B cell (primary cell): ENCODE measurements at regions not wholly inside any gene's neighbourhood (a gene's known extent, or its start where the extent isn't known, plus 50 kb on each side); places are given as distances from the start of the nearest gene placed in this dataset.

Experiments used
- ATAC-seq: fragments of 200-7000 bp; cut with Tn5 transposase; one replicate; pipeline ENCODE4 v1.10.0; 2021; ENCODE audit warnings: low read depth, mild to moderate bottlenecking, moderate number of reproducible peaks, moderate library complexity
- CTCF ChIA-PET: fragments of 350-600 bp; sonication (Branson Sonifier 250); formaldehyde crosslinking; loops from one replicate; lab custom pipeline; 2021; ENCODE audit warnings: antibody characterized with exemption, inconsistent platforms; lab: Charles Lee
- POLR2A ChIA-PET: fragments of 350-600 bp; sonication (Branson Sonifier 250); formaldehyde crosslinking; loops from one replicate; lab custom pipeline; 2021; ENCODE audit warnings: antibody characterized with exemption; lab: Charles Lee
- DNase-seq: peaks from one replicate; pipeline ENCODE4 v3.0.0; 2013
- H2AFZ ChIP-seq: 2 replicates; pipeline ENCODE4 v1.6.1; 2012; ENCODE audit warnings: mild to moderate bottlenecking, low read depth, low read length; ENCODE audit not compliant: insufficient read depth, poor library complexity, severe bottlenecking
- H3K27ac ChIP-seq, 2 donors: 1 replicate in 1 of 2; 2 replicates in 1 of 2; pipeline ENCODE4 v1.5.1; 2012 to 2013; ENCODE audit warnings: low read length in 2 of 2, mild to moderate bottlenecking in 2 of 2, moderate library complexity in 1 of 2
- H3K27me3 ChIP-seq, 4 experiments: fragments of 200-600 bp in 1 of 4; sonication (generic) in 1 of 4; replicated peaks in 1 of 4; 1 replicate in 2 of 4; 2 replicates in 2 of 4; pipeline versions ENCODE4 v1.6.1 to v1.7.0; 2013 to 2016; ENCODE audit warnings: low read length in 3 of 4, mild to moderate bottlenecking in 2 of 4, mixed read lengths in 1 of 4, moderate library complexity in 1 of 4; ENCODE audit not compliant: insufficient read depth in 4 of 4, control insufficient read depth in 3 of 4; ENCODE audit errors: control extremely low read depth in 1 of 4
- H3K36me3 ChIP-seq, 2 experiments: replicated peaks in 1 of 2; 1 replicate in 1 of 2; 2 replicates in 1 of 2; pipeline versions ENCODE4 v1.6.1 to v1.7.1; 2013; ENCODE audit warnings: low read length in 1 of 2; ENCODE audit not compliant: insufficient read depth in 2 of 2, control insufficient read depth in 1 of 2; ENCODE audit errors: control extremely low read depth in 1 of 2, extremely low read depth in 1 of 2
- H3K4me1 ChIP-seq, 2 donors: fragments of 200-600 bp in 1 of 2; sonication (generic) in 1 of 2; 1 replicate in 1 of 2; 2 replicates in 1 of 2; pipeline versions ENCODE4 v1.5.1 to v1.6.1; 2013 to 2017; ENCODE audit warnings: low read length in 2 of 2; ENCODE audit not compliant: control insufficient read depth in 2 of 2, insufficient read depth in 2 of 2
- H3K4me2 ChIP-seq: replicated peaks from 2 replicates; pipeline ENCODE3; 2012; ENCODE audit warnings: mild to moderate bottlenecking, low read depth, low read length; ENCODE audit not compliant: poor library complexity, severe bottlenecking
- H3K4me3 ChIP-seq, 5 experiments: fragments of 200-600 bp in 1 of 5; sonication (generic) in 1 of 5; 1 replicate in 3 of 5; 2 replicates in 2 of 5; pipeline versions ENCODE4 v1.5.1 to v1.7.0; 2011 to 2016; ENCODE audit warnings: low read length in 4 of 5, mild to moderate bottlenecking in 4 of 5, low read depth in 2 of 5, control low read depth in 1 of 5, moderate library complexity in 1 of 5; ENCODE audit not compliant: insufficient read depth in 1 of 5; ENCODE audit errors: control extremely low read depth in 1 of 5, extremely low read depth in 1 of 5
- H3K79me2 ChIP-seq: fragments of 200-600 bp; sonication (generic); one replicate; pipeline ENCODE4 v1.6.0; 2016; ENCODE audit warnings: low read length; ENCODE audit not compliant: control insufficient read depth, insufficient read depth
- H3K9ac ChIP-seq: fragments of 200-600 bp; sonication (generic); 2 replicates; pipeline ENCODE4 v1.6.1; 2017; ENCODE audit warnings: mild to moderate bottlenecking, low read length, moderate library complexity
- H3K9me3 ChIP-seq, 3 donors: one replicate each; pipeline versions ENCODE4 v1.6.1 to v1.7.1; 2013; ENCODE audit warnings: low read length in 2 of 3; ENCODE audit not compliant: control insufficient read depth in 2 of 3, insufficient read depth in 1 of 3; ENCODE audit errors: control extremely low read depth in 1 of 3
- H4K20me1 ChIP-seq: 2 replicates; pipeline ENCODE4 v1.6.0; 2012; ENCODE audit warnings: mild to moderate bottlenecking, low read length; ENCODE audit not compliant: insufficient read depth, control insufficient read depth, poor library complexity, severe bottlenecking
- H3K27ac Mint-ChIP-seq: one replicate; pipeline ENCODE4 v1.8.0; 2021; ENCODE audit warnings: mixed read lengths
- H3K27me3 Mint-ChIP-seq: one replicate; pipeline ENCODE4 v1.8.0; 2021; ENCODE audit warnings: mixed read lengths
- H3K4me1 Mint-ChIP-seq: one replicate; pipeline ENCODE4 v1.8.0; 2021; ENCODE audit warnings: mixed read lengths
- H3K4me3 Mint-ChIP-seq: one replicate; pipeline ENCODE4 v1.8.0; 2021; ENCODE audit warnings: mixed read lengths
- H3K9me3 Mint-ChIP-seq: one replicate; pipeline ENCODE4 v1.8.0; 2022; ENCODE audit warnings: mixed read lengths; ENCODE audit not compliant: insufficient read depth
- EZH2 ChIP-seq: IDR thresholded peaks from 2 replicates; pipeline ENCODE4 v1.6.1; 2012; ENCODE audit warnings: borderline replicate concordance, low read depth, mild to moderate bottlenecking, moderate library complexity, low read length; ENCODE audit not compliant: insufficient read depth, poor library complexity, severe bottlenecking
- WGBS: methylation state at CpG from one replicate; pipeline ENCODE4 v1.1.5; 2013; ENCODE audit warnings: missing lambda C conversion rate; ENCODE audit not compliant: insufficient coverage; 5-methylcytosine and 5-hydroxymethylcytosine counted together
- intact Hi-C: fragments of 100-400 bp; cut with micrococcal nuclease; formaldehyde crosslinking; loops from one replicate; pipeline ENCODE4 v1.10.0; 2022
- TF ChIP-seq, protein P1 (sequence below): fragments of 200-600 bp; IDR thresholded peaks from one replicate; pipeline ENCODE4 v1.8.0; 2022; ENCODE audit warnings: antibody characterized with exemption, mild to moderate bottlenecking

GRCh38 chr14:97385727-97386126, 588.5 kb downstream of the VRK1 start:
- H3K4me3 Mint-ChIP-seq: no peak overlapping the region

DNA sequence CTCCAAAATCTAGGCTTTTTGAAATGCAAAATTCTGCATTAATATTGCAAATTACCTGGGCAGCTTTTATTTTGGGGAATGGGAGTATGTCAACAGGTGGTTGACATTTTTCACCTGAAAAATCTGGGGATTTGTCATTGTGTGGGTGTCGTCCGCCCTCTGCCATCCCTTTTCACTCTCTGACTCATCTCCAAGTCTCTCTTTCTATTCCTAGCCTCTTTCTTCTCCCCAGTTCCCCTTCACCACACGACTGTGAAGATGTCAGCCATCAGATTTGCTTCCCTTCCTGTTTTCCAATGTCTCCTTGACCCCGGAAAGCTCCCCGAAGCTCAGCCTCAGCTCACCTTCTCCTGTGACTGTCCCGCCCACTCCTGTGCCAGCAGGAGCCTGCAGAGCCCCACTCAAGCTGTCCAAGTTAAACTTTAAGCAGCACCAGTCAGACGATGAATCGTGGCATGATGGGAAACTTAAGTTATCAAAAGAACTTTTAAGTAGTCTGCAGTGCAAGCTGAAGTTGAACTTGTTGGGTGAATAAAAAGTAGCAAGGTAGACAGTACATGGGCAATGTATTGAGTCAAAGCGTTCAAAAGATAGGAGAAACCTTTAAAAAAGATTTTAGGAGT, 590.2 kb downstream of the VRK1 start:
- ChIA-PET CTCF (no interaction called here), POLR2A (no interaction called here)
- Histone ChIP-seq H3K9me3 (no peaks in the 10 kb centered on the region), H3K4me1 (no peaks in the 10 kb centered on the region), H3K27me3 (peaks cover 0 to 3% (median 0%) of the 10 kb centered on the region in 4 experiments), H3K36me3 (no peaks in the 10 kb centered on the region), H3K27ac (no peak overlapping the region), H3K4me3 (no peak overlapping the region), H4K20me1 (no peaks in the 10 kb centered on the region), H3K9ac (no peak overlapping the region), H3K4me2 (no peak overlapping the region), H3K79me2 (no peaks in the 10 kb centered on the region), H2AFZ (no peak overlapping the region)
- Mint-ChIP-seq H3K4me1 (no peaks in the 10 kb centered on the region), H3K27me3 (peaks cover 7% of the 10 kb centered on the region), H3K9me3 (no peaks in the 10 kb centered on the region), H3K4me3 (no peak overlapping the region), H3K27ac (no peak overlapping the region)
- WGBS: 87% methylated on average over 6 of the region's 9 CpGs
- no peak for DNase-seq
- no peak for TF ChIP-seq EZH2
- TF ChIP-seq, protein P1, sequence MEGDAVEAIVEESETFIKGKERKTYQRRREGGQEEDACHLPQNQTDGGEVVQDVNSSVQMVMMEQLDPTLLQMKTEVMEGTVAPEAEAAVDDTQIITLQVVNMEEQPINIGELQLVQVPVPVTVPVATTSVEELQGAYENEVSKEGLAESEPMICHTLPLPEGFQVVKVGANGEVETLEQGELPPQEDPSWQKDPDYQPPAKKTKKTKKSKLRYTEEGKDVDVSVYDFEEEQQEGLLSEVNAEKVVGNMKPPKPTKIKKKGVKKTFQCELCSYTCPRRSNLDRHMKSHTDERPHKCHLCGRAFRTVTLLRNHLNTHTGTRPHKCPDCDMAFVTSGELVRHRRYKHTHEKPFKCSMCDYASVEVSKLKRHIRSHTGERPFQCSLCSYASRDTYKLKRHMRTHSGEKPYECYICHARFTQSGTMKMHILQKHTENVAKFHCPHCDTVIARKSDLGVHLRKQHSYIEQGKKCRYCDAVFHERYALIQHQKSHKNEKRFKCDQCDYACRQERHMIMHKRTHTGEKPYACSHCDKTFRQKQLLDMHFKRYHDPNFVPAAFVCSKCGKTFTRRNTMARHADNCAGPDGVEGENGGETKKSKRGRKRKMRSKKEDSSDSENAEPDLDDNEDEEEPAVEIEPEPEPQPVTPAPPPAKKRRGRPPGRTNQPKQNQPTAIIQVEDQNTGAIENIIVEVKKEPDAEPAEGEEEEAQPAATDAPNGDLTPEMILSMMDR: no peak
- ATAC-seq: no peak
- intact Hi-C loops: no loop called here

More at GRCh38 chr14:97385727-97386126, 588.5 kb downstream of the VRK1 start:
- Mint-ChIP-seq H3K27me3 (peaks cover 7% of the 10 kb centered on the region), H3K4me1 (no peaks in the 10 kb centered on the region), H3K9me3 (no peaks in the 10 kb centered on the region), H3K27ac (no peak overlapping the region)
- ChIA-PET POLR2A (no interaction called here), CTCF (no interaction called here)
- Histone ChIP-seq H3K4me2 (no peak overlapping the region), H3K4me3 (no peak overlapping the region), H3K27ac (no peak overlapping the region), H3K9ac (no peak overlapping the region), H2AFZ (no peak overlapping the region), H3K79me2 (no peaks in the 10 kb centered on the region), H3K27me3 (peaks cover 0 to 3% (median 0%) of the 10 kb centered on the region in 4 experiments), H3K4me1 (no peaks in the 10 kb centered on the region), H3K9me3 (peaks cover 0 to 5% (median 4%) of the 10 kb centered on the region in 3 donors), H3K36me3 (no peaks in the 10 kb centered on the region), H4K20me1 (no peaks in the 10 kb centered on the region)
- WGBS: 63% methylated on average over 2 of the region's 3 CpGs
- no peak for DNase-seq
- no peak for ATAC-seq
- TF ChIP-seq EZH2: no peak
- TF ChIP-seq, protein P1: no peak
- intact Hi-C loops: no loop called here
